AG04449 (cell line): ENCODE measurements at regions not wholly inside any gene's neighbourhood (a gene's known extent, or its start where the extent isn't known, plus 50 kb on each side); places are given as distances from the start of the nearest gene placed in this dataset.

Source experiments
- CTCF ChIA-PET: fragments of 350-600 bp; formaldehyde crosslinking; extraction: SDS; loops from one replicate; lab custom pipeline; 2021; ENCODE audit warnings: antibody characterized with exemption; lab: Yijun Ruan, JAX
- POLR2A ChIA-PET: fragments of 400-600, 350-600 bp; formaldehyde crosslinking; extraction: SDS; loops from one replicate; lab custom pipeline; 2020; ENCODE audit warnings: antibody characterized with exemption, inconsistent platforms; lab: Yijun Ruan, JAX
- DNase-seq: peaks from one replicate; pipeline ENCODE4 v3.0.0-alpha.2; 2010; ENCODE audit warnings: low read depth, low spot score
- H3K4me3 ChIP-seq: 2 replicates; pipeline ENCODE4 v1.5.1; 2011; ENCODE audit warnings: low read depth, mild to moderate bottlenecking, control low read depth, low read length
- CTCF ChIP-seq: IDR thresholded peaks from one replicate; pipeline ENCODE4 v1.5.1; 2011; ENCODE audit warnings: mild to moderate bottlenecking, moderate library complexity, low read length, control low read depth, inconsistent platforms; ENCODE audit not compliant: insufficient read depth; ENCODE audit errors: missing control alignments

DNA sequence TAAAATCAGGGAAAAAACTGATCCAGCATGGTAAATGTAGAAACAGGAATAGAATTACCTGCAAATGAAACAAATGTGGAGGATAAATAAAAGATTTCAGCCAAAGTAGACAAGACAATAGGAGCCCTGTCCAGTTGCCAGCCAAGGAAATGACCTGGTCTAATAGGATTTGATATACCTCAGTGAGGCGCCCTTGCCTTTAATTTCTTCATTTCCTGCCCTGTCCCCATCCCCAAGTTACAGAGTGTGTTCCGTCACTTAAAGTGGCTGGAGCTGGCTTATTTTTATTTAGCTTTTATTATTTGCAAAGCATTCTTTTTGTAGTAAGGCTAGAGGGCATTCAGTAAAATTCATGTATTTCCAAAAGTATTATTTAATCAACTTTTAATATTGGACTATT is 1022.0 kb downstream of the EFNB2 start:
- DNase-seq, result no peak
- ChIA-PET POLR2A (no interaction called here), CTCF (no interaction called here)
- H3K4me3 ChIP-seq, result no peak overlapping the region
- no peak for TF ChIP-seq CTCF

DNA sequence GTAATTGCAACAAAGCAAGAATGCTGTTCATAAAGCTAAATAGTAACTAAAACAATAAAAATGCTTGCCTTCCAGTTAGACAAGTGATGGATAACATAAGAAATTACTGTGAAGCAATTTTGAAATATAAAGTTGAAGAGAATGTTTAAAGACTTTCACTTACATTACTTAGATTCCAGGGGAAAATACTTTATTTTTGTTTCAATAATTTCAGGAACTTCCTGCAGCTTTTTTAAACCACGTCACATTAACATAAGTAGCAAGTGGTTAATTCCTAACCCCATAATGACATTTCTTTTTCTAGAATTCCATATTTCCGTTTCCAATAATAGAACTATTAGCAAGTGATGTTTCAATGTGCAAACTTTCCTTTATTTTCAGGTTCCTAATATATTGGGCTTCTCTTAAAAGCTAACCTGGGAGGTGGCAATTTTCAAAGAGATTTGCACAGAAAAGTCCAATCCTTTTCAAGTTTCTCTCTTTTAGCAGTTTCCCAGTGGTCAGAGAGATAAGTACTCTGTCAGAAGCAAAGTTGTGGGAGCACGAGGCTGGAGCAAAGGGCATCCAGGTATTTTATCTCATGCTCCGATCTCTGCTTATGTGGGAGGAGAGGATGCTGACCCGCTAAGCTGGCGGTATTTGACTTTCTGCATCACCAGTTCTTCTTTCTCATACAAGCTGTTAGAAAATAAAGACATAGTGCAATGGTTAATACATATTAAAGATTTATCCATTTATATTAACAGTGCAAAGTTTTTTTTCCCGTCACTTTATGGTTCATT is 1025.3 kb downstream of the EFNB2 start:
- H3K4me3 ChIP-seq, result no peak overlapping the region
- ChIA-PET CTCF (interaction anchor here (1.4 kb wide), 1 partner anchor 14 kb away, joined by 5 read pairs; no protein-coding TSS in a partner anchor), POLR2A (no interaction called here)
- DNase-seq, result no peak
- TF ChIP-seq CTCF, result no peak

DNA sequence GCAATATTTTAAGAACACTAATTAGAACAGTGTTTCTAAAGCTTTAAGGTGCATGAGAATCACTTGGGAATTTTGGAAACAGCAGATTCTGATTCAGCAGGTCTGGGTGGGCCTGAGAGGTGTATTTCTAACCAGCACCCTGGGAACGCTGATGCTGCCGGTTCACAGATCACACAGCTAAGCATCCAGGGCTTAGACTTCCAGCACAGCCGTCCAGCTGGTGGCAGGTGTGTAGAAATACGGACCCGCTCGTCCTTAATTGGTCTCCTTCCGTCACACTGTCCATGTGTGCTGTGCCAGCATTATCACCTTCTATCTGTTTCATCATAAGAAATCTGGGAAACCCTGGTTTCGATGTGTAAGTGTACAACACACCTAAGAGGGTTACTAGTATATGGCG is 1029.0 kb downstream of the EFNB2 start:
- DNase-seq, result no peak
- no peak for TF ChIP-seq CTCF
- CTCF ChIA-PET, result no interaction called here
- no peak overlapping the region for H3K4me3 ChIP-seq
- POLR2A ChIA-PET, result no interaction called here

DNA sequence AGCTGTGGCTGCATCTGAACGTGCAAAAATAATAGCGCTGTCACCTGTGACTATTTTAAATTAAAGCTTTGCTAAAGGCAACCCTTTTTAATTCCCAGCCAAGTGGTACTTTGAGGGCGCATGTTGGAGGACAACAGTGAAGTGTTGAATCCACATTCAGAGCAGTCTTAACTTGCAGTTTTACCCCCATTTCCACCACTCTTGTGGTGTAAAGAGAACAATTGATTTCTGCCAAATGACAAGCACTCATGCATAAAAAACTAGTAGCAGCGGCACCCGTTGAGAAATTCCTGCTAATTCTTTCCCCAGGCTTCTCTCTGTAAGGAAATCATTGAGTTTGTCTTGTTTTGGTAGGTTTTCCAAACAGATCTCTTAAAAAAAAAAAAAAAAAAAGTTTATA is 1033.3 kb downstream of the EFNB2 start:
- TF ChIP-seq CTCF, result no peak
- ChIA-PET POLR2A (no interaction called here), CTCF (no interaction called here)
- DNase-seq, result no peak
- H3K4me3 ChIP-seq, result no peak overlapping the region

DNA sequence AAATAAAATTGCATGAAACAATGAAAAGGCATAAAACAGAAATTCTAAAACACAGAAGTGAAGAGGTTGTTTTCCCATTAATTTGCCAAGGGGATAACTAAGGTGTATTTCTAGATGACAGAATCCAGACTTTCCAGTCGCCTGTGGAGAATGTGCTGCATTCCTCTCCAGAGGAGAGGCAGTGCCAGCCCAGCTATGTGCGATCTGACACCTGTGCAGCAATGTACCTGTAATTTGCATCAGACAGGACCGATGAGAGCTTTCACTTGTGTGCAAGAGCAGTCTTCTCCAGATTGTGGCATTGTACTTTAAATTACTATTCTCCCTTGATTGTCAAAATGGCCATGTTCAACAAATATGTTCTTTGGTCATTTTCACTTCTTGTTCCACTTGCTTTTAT is 1037.9 kb downstream of the EFNB2 start:
- no peak for DNase-seq
- ChIA-PET POLR2A (no interaction called here), CTCF (no interaction called here)
- no peak overlapping the region for H3K4me3 ChIP-seq
- no peak for TF ChIP-seq CTCF

DNA sequence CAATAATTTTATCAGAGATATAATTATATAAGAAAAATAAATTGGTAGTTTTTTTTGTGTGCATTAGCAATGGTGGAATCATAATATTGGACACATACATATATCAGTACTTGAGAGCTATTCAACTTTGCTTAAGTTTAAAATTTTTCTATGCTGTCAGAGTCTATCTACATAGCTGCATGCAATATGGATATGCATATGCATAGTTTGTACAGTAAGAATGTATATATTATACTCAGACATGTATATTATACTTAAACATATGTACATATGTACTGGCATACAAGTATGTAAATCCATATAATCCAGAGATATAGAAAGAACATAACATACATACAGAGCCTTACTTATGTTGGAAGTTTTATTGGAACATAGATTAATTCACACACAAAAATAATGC is 1043.2 kb downstream of the EFNB2 start:
- CTCF ChIA-PET, result no interaction called here
- no peak overlapping the region for H3K4me3 ChIP-seq
- POLR2A ChIA-PET, result no interaction called here
- DNase-seq, result no peak
- TF ChIP-seq CTCF, result no peak
